Endothelial cell (in vitro differentiated cells): ENCODE measurements at regions not wholly inside any gene's neighbourhood (a gene's known extent, or its start where the extent isn't known, plus 50 kb on each side); places are given as distances from the start of the nearest gene placed in this dataset.

ENCODE experiments used
- DNase-seq: peaks from one replicate; pipeline ENCODE4 v3.0.0; 2021; ENCODE audit warnings: low spot score
- H3K27ac Mint-ChIP-seq: one replicate; pipeline ENCODE4 v1.8.0; 2021; ENCODE audit warnings: mixed read lengths, inconsistent platforms; ENCODE audit not compliant: unreplicated experiment
- H3K27me3 Mint-ChIP-seq: one replicate; pipeline ENCODE4 v1.8.0; 2021; ENCODE audit warnings: mild to moderate bottlenecking, moderate library complexity, mixed read lengths, inconsistent platforms; ENCODE audit not compliant: unreplicated experiment
- H3K36me3 Mint-ChIP-seq: one replicate; pipeline ENCODE4 v1.8.0; 2021; ENCODE audit warnings: mild to moderate bottlenecking, low read depth, mixed read lengths, inconsistent platforms; ENCODE audit not compliant: unreplicated experiment
- H3K4me1 Mint-ChIP-seq: one replicate; pipeline ENCODE4 v1.8.0; 2021; ENCODE audit warnings: mild to moderate bottlenecking, mixed read lengths, inconsistent platforms; ENCODE audit not compliant: unreplicated experiment
- H3K4me3 Mint-ChIP-seq: one replicate; pipeline ENCODE4 v1.8.0; 2021; ENCODE audit warnings: mild to moderate bottlenecking, mixed read lengths, inconsistent platforms; ENCODE audit not compliant: unreplicated experiment
- H3K9me3 Mint-ChIP-seq: one replicate; pipeline ENCODE4 v1.8.0; 2021; ENCODE audit warnings: mixed read lengths, inconsistent platforms; ENCODE audit not compliant: unreplicated experiment
- CTCF ChIP-seq: fragments of 200-600 bp; sonication (generic); IDR thresholded peaks from one replicate; pipeline ENCODE4 v1.5.0; 2021; ENCODE audit warnings: antibody characterized with exemption; ENCODE audit not compliant: unreplicated experiment

GRCh38 chr7:79622781-79623180, 169.3 kb upstream of the MAGI2 start:
- DNase-seq: no peak
- no peaks in the 10 kb centered on the region for H3K9me3 Mint-ChIP-seq
- no peak for TF ChIP-seq CTCF
- H3K27ac Mint-ChIP-seq: no peak overlapping the region
- H3K36me3 Mint-ChIP-seq: no peaks in the 10 kb centered on the region
- H3K4me1 Mint-ChIP-seq: peaks cover 37% of the 10 kb centered on the region
- H3K4me3 Mint-ChIP-seq: no peak overlapping the region
- no peaks in the 10 kb centered on the region for H3K27me3 Mint-ChIP-seq

GRCh38 chr7:79620291-79620690, 166.8 kb upstream of the MAGI2 start:
- peak overlapping the region; percentile 80 for H3K4me3 Mint-ChIP-seq
- H3K4me1 Mint-ChIP-seq: peaks cover 37% of the 10 kb centered on the region
- no peak for TF ChIP-seq CTCF
- H3K36me3 Mint-ChIP-seq: peaks cover 3% of the 10 kb centered on the region
- H3K27me3 Mint-ChIP-seq: no peaks in the 10 kb centered on the region
- no peaks in the 10 kb centered on the region for H3K9me3 Mint-ChIP-seq
- DNase-seq: peak; percentile 38
- H3K27ac Mint-ChIP-seq: peak overlapping the region; percentile 99

- DNase-seq: no peak
- no peaks in the 10 kb centered on the region for H3K27me3 Mint-ChIP-seq
- no peak for TF ChIP-seq CTCF
- peak overlapping the region; percentile 12 for H3K4me3 Mint-ChIP-seq
- peaks cover 37% of the 10 kb centered on the region for H3K4me1 Mint-ChIP-seq
- no peaks in the 10 kb centered on the region for H3K9me3 Mint-ChIP-seq
- H3K27ac Mint-ChIP-seq: peak overlapping the region; percentile 99
- H3K36me3 Mint-ChIP-seq: peaks cover 3% of the 10 kb centered on the region
Observed at GRCh38 chr7:79619216-79619615, 165.7 kb upstream of the MAGI2 start.

GRCh38 chr7:79615871-79616640, 162.6 kb upstream of the MAGI2 start:
- Mint-ChIP-seq H3K4me1 (peaks cover 21% of the 10 kb centered on the region), H3K36me3 (peaks cover 3% of the 10 kb centered on the region), H3K27ac (no peak overlapping the region), H3K4me3 (no peak overlapping the region), H3K9me3 (no peaks in the 10 kb centered on the region), H3K27me3 (no peaks in the 10 kb centered on the region)
- no peak for DNase-seq
- TF ChIP-seq CTCF: no peak

- H3K9me3 Mint-ChIP-seq: no peaks in the 10 kb centered on the region
- peaks cover 18% of the 10 kb centered on the region for H3K4me1 Mint-ChIP-seq
- no peak for DNase-seq
- H3K27ac Mint-ChIP-seq: no peak overlapping the region
- TF ChIP-seq CTCF: no peak
- H3K4me3 Mint-ChIP-seq: no peak overlapping the region
- H3K36me3 Mint-ChIP-seq: peaks cover 3% of the 10 kb centered on the region
- H3K27me3 Mint-ChIP-seq: no peaks in the 10 kb centered on the region
Observed at GRCh38 chr7:79615466-79615865, 162.0 kb upstream of the MAGI2 start.
